ENCODE measurements at regions not wholly inside any gene's neighbourhood (a gene's known extent, or its start where the extent isn't known, plus 50 kb on each side); places are given as distances from the start of the nearest gene placed in this dataset.

DNA sequence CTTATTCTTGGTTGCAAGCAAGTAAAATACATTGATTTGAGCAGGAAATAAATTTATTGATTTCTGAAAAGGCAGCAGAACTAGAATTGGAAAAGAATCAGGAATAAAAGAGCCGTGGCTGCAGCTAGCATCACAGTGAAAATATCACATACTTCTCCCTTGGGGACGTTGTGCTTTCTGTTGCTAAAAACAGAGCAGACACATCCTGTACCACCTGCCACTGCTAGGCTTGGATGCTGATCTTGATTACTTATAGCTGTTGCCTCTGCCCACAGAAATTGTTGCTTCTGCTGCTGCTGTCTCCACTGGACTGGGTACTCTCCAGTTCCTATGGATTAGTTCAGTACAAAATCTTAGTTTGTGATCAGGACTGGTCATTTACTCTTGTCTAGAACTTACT lies 283.8 kb downstream of the C3orf38 start:
- TF ChIP-seq TAF1 (IDR thresholded peaks at IDR 0.05; ENCODE audit: low read depth, low read length), result no peak
- no peak for TF ChIP-seq POLR2AphosphoS5 (IDR thresholded peaks at IDR 0.05; ENCODE audit: low read depth, low read length)
- TF ChIP-seq POLR2A (IDR thresholded peaks at IDR 0.05; ENCODE audit: low read depth, low read length), result no peak
- TF ChIP-seq SPI1 (IDR thresholded peaks at IDR 0.05; ENCODE audit: low read depth, low read length), result no peak

Data from GM12891 (cell line).